ENCODE measurements at regions not wholly inside any gene's neighbourhood (a gene's known extent, or its start where the extent isn't known, plus 50 kb on each side); places are given as distances from the start of the nearest gene placed in this dataset.
"Not testable (repeated sequence)": the region's sequence is repeated elsewhere in the genome, so short reads cannot be mapped to it uniquely, and the experiment has no call there.

- no peak for DNase-seq (ENCODE audit: low read depth)
These were observed 204.6 kb upstream of the SLIT2 start for GRCh38 chr4:20046931-20047677.

- no peak for DNase-seq (ENCODE audit: low read depth)
These were observed 205.5 kb upstream of the SLIT2 start for GRCh38 chr4:20046179-20046578.

- DNase-seq (ENCODE audit: low read depth) = no peak
These were observed 206.7 kb upstream of the SLIT2 start for GRCh38 chr4:20044966-20045365.

- DNase-seq (ENCODE audit: low read depth) = no peak
These were observed 207.2 kb upstream of the SLIT2 start for GRCh38 chr4:20044502-20044911.

- DNase-seq (ENCODE audit: low read depth) = no peak
These were observed 207.7 kb upstream of the SLIT2 start for GRCh38 chr4:20043991-20044390.

GRCh38 chr4:20042769-20043168 lies 208.9 kb upstream of the SLIT2 start:
- DNase-seq (ENCODE audit: low read depth) = no peak

GRCh38 chr4:20041839-20042407 lies 209.8 kb upstream of the SLIT2 start:
- no peak for DNase-seq (ENCODE audit: low read depth)

GRCh38 chr4:20037745-20038144 lies 214.0 kb upstream of the SLIT2 start:
- no peak for DNase-seq (ENCODE audit: low read depth)

GRCh38 chr4:20030108-20030507 lies 221.6 kb upstream of the SLIT2 start:
- no peak for DNase-seq (ENCODE audit: low read depth)

GRCh38 chr4:20028645-20029044 lies 223.1 kb upstream of the SLIT2 start:
- no peak for DNase-seq (ENCODE audit: low read depth)

- no peak for DNase-seq (ENCODE audit: low read depth)
These were observed 225.2 kb upstream of the SLIT2 start for GRCh38 chr4:20026456-20026855.

- DNase-seq (ENCODE audit: low read depth) = no peak
These were observed 229.2 kb upstream of the SLIT2 start for GRCh38 chr4:20022471-20022870.

- DNase-seq (ENCODE audit: low read depth) = no peak
These were observed 231.6 kb upstream of the SLIT2 start for GRCh38 chr4:20020056-20020455.

GRCh38 chr4:20019310-20020015 lies 232.2 kb upstream of the SLIT2 start:
- DNase-seq (ENCODE audit: low read depth) = no peak

GRCh38 chr4:20017777-20018115 lies 234.0 kb upstream of the SLIT2 start:
- DNase-seq (ENCODE audit: low read depth) = no peak

- no peak for DNase-seq (ENCODE audit: low read depth)
These were observed 234.5 kb upstream of the SLIT2 start for GRCh38 chr4:20017070-20017776.

GRCh38 chr4:20015636-20016224 lies 236.0 kb upstream of the SLIT2 start:
- DNase-seq (ENCODE audit: low read depth) = no peak

GRCh38 chr4:20003836-20004558 lies 247.7 kb upstream of the SLIT2 start:
- DNase-seq (ENCODE audit: low read depth) = not testable (repeated sequence)

- no peak for DNase-seq (ENCODE audit: low read depth)
These were observed 251.8 kb upstream of the SLIT2 start for GRCh38 chr4:19999775-20000414.

- no peak for DNase-seq (ENCODE audit: low read depth)
These were observed 252.4 kb upstream of the SLIT2 start for GRCh38 chr4:19999276-19999675.

GRCh38 chr4:19993242-19993641 lies 258.5 kb upstream of the SLIT2 start:
- DNase-seq (ENCODE audit: low read depth) = no peak
